ENCODE measurements at regions not wholly inside any gene's neighbourhood (a gene's known extent, or its start where the extent isn't known, plus 50 kb on each side); places are given as distances from the start of the nearest gene placed in this dataset.

GRCh38 chr18:29154196-29154757 is 977.3 kb upstream of the CDH2 start:
- DNase-seq, result no peak
- H3K4me3 ChIP-seq, result no peak overlapping the region
- no peaks in the 10 kb centered on the region for H3K9me3 ChIP-seq
- no peaks in the 10 kb centered on the region for H3K36me3 ChIP-seq
- H3K27ac ChIP-seq, result no peak overlapping the region
- intact Hi-C loops (cut with DNase I; ENCODE audit: low total_unique reads), result no loop called here
- no peak for TF ChIP-seq CTCF (IDR thresholded peaks at IDR 0.05)
- peaks cover 0 to 9% (median 3%) of the 10 kb centered on the region in 4 donors for H3K4me1 ChIP-seq
- no peaks in the 10 kb centered on the region for H3K27me3 ChIP-seq

GRCh38 chr18:29153091-29153490 is 976.2 kb upstream of the CDH2 start:
- Histone ChIP-seq H3K27me3 (no peaks in the 10 kb centered on the region), H3K36me3 (no peaks in the 10 kb centered on the region), H3K27ac (no peak overlapping the region), H3K4me3 (no peak overlapping the region), H3K4me1 (peaks cover 0 to 9% (median 3%) of the 10 kb centered on the region in 4 donors), H3K9me3 (no peaks in the 10 kb centered on the region)
- DNase-seq, result no peak
- intact Hi-C loops (cut with DNase I; ENCODE audit: low total_unique reads), result no loop called here
- no peak for TF ChIP-seq CTCF (IDR thresholded peaks at IDR 0.05)

DNA sequence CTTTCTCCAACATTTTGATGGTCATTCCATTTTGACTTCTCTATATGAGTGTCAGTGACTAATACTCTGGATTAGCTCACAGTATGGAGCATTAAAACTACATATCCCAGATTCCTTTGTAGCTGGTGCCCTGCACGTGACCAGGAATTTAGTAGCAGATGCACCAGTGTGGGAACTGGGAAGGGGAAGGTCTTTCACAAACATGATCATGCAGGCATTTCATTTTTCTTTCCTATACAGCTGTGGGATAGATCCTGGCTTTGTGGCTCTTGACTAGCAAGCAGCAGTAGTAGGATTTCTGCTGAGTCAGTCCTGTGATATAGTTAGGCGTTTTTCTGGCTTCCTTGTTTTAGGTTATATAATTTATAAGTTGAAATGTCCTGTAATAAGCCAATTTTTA is 971.0 kb upstream of the CDH2 start:
- H3K4me1 ChIP-seq, result no peaks in the 10 kb centered on the region
- H3K27me3 ChIP-seq, result no peaks in the 10 kb centered on the region
- H3K27ac ChIP-seq, result no peak overlapping the region
- H3K36me3 ChIP-seq, result no peaks in the 10 kb centered on the region
- H3K9me3 ChIP-seq, result no peaks in the 10 kb centered on the region
- TF ChIP-seq CTCF (IDR thresholded peaks at IDR 0.05), result no peak
- DNase-seq, result no peak
- intact Hi-C loops (cut with DNase I; ENCODE audit: low total_unique reads), result no loop called here
- no peak overlapping the region for H3K4me3 ChIP-seq

- no peak for TF ChIP-seq CTCF (IDR thresholded peaks at IDR 0.05)
- intact Hi-C loops (cut with DNase I; ENCODE audit: low total_unique reads), result no loop called here
- no peaks in the 10 kb centered on the region for H3K9me3 ChIP-seq
- no peaks in the 10 kb centered on the region for H3K36me3 ChIP-seq
- no peak for DNase-seq
- no peak overlapping the region for H3K4me3 ChIP-seq
- H3K27me3 ChIP-seq, result no peaks in the 10 kb centered on the region
- H3K4me1 ChIP-seq, result no peaks in the 10 kb centered on the region
- H3K27ac ChIP-seq, result no peak overlapping the region
Measured at GRCh38 chr18:29146068-29146467, 969.1 kb upstream of the CDH2 start.

GRCh38 chr18:29140590-29140989 is 963.7 kb upstream of the CDH2 start:
- H3K9me3 ChIP-seq, result no peaks in the 10 kb centered on the region
- intact Hi-C loops (cut with DNase I; ENCODE audit: low total_unique reads), result no loop called here
- no peaks in the 10 kb centered on the region for H3K27me3 ChIP-seq
- H3K27ac ChIP-seq, result no peak overlapping the region
- no peak overlapping the region for H3K4me3 ChIP-seq
- no peak for TF ChIP-seq CTCF (IDR thresholded peaks at IDR 0.05)
- no peaks in the 10 kb centered on the region for H3K36me3 ChIP-seq
- no peak for DNase-seq
- H3K4me1 ChIP-seq, result no peaks in the 10 kb centered on the region

All from tibial artery (tissue), 4 donors.